Inflammatory macrophage (primary cell): ENCODE measurements at regions not wholly inside any gene's neighbourhood (a gene's known extent, or its start where the extent isn't known, plus 50 kb on each side); places are given as distances from the start of the nearest gene placed in this dataset.

Source experiments
- DNase-seq, 2 donors: peaks; one replicate each; pipeline ENCODE4 v3.0.0-alpha.2; 2020 to 2022

DNA sequence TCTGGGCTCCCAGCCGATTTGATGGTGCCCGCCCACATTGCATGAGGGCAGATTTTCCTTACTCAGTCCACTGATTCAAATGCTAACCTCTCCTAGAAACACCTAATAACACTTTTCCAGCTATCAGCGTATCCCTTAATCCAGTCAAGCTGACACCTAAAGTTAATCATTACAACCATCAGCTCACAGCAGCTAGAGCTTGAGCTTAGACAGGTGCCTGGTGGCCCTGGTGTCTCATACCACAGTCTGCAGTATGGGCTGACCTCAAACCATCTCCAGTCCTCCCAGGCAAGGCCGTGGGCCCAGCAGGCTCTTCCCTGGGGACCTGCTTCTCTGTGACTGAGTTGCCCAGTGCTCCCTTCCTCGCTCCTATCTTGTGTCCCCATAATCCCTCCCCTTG, 174.4 kb upstream of the NECTIN1 start:
- DNase-seq: no peak

DNA sequence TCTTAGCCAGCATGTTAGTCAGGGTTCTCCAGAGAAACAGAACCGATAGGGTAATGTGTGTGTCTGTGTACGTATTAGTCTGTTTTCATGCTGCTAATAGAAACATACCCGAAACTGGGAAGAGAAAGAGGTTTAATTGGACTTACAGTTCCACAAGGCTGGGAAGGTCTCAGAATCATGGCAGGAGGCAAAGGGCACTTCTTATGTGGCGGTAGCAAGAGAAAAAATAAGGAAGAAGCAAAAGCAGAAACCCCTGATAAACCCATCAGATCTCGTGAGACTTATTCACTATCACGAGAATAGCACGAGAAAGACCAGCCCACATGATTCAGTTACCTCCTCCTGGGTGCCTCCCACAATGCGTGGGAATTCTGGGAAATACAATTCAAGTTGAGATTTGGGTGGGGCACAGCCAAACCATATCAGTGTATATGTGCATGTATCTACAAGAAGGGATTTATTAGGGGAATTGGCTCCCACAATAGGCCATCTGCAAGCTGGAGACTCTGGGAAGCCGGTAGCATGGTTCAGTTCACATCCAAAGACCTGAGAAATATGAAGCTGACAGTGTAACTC, 173.7 kb upstream of the NECTIN1 start:
- no peak for DNase-seq

DNA sequence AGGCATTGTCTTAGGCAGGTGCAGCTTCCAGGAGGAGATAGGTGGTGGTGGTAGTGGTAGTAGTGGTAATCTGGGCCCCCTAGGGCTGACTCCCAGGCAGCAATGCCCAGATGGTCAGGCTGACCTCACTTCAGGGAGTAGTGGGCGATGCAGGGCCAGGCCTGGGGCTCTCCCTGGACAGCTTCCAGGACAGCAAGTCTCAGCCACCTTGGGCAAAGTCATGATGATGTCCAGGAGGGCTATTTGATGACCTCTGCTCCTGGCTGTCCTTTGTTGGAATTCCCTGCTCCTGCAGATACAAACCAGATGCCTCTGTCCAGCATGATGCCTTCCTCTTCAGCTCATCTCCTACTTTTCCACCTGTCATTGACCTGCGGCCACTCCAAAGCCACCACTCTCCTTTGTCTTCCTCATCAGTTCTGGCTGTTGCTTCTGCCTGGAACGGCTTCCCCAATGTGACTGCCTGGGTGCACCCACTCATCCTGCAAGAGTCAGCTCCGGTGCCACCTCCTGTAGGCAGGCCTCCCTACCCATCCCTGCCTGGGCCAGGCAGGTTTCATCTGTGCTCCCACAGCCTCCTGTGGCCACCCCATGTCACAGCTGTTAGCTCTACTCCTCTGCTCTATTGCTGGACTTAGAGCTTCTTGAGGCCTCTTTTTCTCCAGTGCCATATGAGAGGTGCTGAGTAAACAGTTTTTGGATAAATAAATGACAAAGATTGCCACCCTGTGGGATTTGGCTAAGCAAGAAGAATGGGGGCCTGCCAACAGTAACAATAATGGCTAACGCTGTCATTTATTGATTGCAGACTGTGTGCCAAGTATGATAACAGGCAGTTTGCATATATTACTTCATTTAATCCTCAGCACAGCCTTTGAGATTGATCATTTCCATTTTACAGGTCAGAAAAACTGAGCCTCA, 172.9 kb upstream of the NECTIN1 start:
- DNase-seq: no peak

DNA sequence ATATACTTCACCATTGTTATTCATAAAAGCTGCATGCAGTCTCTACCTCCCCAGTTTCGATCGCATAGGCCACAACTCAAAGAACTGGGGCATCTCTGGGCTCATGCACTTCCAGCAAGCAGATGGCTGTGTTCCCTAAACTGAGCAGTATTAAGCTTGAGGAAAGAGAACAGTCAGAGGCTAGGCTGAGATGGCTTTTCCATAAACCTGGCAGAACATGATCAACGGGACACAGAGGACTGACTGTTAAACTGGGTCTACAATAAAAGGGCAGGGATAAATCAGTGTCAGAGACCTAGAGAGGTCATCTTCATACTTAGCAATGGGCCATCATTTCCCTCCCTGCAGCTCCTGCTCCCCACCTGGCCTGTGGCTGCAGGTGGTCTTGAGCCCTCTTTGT, 171.0 kb upstream of the NECTIN1 start:
- DNase-seq: no peak

DNA sequence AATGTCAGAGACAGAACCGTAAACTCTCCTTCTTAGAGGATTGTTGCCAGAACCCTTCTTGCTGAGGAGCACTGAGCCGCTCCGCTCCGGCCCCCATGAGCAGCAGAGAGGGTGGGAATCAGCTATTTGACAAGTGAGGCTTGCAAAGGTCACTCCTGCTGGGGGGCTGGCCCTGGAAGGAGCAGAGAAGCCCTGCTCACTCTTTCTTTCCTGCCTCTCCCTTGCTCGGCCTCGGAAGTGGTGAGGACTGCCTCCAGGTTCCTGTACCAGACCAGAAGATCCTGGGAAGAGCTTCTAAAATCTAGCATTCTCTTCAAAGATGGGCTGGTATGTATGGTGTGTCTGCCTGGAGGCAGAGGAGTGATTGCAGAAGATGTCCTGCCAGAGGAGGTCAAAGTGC, 168.6 kb upstream of the NECTIN1 start:
- no peak for DNase-seq

DNA sequence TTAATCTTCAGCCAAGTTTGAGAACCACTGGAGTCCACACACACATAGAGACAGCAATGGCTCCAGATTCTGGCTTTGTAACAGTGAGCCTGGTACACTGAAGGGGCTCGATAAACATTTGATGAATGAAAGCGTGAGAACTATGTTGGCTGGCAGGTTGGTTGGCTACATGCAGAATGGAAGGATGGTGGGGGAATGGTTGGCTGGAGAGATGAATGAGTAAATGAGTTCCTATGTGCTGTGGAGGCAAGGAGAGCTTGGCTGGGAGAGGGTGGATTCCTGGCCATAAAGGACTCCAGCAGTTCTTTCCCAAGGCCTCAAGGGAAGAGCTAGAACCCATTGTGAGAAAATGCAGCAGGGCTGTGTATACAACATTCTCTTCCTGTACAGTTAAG, 168.0 kb upstream of the NECTIN1 start:
- no peak for DNase-seq

DNA sequence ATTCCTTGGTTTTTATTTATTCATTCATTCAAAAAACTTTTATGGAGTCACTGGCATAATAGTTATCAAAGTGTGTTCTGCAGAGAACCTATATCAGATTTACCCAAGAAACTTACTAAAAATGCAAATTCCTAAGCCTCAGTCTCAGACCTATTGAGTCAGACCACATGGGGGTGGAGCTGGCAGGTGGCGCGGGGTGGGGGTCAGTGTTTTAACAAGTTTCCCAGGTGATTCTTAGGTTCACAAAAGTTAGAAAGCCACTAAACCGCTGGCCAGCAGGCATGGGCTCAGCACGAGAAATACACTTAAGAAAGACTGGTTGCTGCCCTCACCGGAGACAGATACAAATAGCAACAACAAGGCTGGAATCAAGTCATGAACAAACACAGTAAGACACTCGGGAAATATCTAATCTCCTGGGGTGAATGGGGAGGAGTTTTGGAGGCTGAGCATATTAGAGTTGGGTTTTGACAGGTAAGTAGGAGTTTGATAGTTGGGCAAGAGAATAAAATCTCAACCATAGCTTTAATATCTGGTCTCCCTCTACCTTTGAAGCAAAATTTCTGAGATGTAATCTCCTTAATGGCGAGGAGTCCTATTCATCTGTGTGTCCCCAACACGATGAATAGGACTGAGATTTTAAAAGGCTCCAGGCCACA, 167.5 kb upstream of the NECTIN1 start:
- DNase-seq: no peak

DNA sequence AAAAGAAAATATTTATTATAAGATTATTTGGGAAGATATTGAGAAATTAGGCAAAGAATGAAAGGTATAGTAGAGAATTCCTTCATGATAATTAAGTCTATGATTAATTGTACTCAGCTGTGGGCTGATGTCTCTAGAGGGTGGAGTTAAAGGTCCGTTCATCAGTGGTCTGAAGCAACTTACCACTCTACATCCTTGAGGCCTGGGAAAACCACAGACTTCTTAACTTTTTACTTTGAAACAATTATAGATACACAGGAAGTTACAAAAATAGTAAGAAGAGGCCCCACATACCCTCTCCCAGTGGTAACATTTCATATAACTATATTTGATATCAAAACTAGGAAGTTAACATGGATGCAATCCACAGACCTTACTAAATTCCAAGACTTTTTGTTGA, 167.0 kb upstream of the NECTIN1 start:
- no peak for DNase-seq

DNA sequence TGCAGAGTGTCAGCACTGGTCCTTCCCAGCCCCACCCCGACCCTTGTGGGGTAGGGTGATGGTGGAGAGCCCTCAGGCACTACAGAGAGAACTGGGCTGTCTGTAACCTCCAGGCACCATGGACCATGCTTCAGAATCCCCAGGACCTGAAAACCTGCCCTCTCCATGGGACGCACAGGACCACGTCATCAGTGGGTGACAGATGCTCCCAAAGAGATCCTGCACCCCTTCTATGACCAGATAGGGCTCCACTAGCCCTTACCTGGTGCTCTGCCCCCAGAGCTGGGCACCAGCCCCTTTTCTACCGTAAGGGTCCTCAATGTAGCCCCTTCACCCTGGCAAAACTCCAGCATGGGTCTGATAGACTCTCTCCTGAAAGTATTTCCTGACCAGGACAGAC, 165.9 kb upstream of the NECTIN1 start:
- DNase-seq: no peak

DNA sequence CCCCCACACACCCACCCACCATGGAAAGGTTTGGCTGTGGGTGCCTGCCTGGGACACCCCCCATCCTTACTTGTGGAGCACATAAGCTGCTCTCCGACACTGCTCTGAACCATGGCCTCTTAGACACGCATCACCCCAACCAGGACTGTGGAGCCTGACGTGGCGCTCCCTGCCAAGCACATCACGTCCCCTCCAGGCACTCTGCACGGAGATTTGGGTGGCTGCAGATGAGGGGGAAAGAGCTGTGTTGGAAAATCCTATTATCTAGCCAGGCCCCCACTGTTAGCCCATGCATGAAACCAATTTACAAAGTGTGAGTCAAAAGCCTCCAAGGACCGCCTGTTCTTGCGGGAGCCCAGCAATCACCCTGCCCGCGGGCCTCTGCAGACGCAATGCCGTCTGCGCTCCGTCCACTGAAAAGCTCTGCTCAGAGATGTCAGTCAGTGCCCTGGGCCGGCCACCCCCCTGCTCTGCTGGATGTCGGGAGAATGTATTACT, 163.4 kb upstream of the NECTIN1 start:
- no peak for DNase-seq

DNA sequence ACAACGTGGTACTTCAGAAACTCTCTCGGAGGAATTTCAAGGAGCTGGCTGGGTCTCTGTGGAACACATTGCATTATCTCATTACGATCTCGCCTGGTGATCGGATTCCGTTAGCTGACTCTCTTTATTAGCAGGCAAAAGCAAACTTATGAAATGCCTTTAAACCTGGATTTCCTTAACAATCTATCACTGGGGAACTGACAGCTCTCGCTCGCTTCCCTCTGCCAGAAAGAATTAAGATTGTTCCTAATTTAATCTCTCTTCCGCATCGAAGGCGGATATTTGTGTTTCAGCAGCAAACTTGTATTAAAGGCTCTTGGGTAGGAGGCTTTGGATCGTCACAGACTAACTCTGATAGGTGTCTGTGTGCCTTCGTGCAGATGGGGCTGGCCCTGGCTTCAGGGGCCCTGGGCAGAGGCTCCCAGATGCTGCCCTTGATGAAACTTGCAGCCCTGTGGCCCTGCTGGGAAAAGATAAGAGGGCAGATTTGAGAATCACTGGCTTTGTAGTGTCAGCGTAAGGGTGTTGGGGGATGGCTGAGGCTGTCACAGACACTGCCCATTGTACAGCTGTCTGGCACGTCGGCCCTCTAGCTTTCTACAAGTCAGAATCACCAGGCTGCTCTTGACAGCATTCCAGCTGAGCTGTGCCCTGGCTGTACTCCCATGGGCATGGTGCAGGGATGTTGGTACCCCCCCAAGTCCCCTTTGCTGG, 162.2 kb upstream of the NECTIN1 start:
- DNase-seq: no peak

DNA sequence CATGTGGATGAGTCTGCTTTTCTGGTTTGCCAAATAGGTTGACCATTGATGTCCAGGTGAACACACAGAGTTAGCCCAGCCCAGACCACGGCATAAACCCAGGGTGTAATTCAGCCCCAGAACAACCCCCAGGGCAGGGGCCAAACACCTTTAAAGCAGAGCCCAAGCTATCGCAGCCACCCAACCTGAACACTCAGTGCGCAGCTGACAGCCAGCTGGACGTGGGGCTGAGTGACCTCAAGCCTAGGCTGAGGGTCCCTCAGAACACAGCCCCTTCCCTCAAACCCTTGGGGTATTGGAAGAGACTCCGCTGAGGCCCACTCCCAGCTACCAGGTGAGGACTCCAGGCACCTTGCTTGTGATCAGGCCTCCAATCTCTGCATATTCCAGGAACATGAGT, 161.5 kb upstream of the NECTIN1 start:
- DNase-seq: no peak

DNA sequence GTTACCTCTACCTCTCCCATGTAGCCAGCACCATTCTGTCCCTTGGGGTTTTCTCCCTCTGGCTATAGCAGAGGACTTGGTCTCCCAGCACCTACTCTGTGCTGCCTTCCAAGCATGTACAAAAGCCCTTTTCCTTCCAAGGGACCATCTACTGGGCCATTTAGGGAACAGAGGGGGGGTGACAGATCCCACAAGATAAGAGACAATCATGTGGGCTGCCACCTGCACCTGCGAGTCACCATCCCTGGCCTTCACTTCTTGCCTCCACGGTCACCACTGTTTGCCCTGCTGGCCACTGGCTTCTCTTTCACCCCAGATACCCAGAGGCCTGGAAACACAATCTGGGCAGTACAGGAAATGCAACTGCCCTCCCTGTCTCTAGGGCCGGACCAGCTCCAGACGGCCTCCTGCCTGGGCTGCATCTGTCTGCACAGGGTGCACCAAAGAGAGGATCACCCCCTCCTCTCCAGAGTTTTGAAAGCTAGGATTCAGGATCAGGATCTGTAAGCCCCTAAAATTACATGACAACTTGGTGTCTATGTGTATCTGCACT, 160.8 kb upstream of the NECTIN1 start:
- no peak for DNase-seq

DNA sequence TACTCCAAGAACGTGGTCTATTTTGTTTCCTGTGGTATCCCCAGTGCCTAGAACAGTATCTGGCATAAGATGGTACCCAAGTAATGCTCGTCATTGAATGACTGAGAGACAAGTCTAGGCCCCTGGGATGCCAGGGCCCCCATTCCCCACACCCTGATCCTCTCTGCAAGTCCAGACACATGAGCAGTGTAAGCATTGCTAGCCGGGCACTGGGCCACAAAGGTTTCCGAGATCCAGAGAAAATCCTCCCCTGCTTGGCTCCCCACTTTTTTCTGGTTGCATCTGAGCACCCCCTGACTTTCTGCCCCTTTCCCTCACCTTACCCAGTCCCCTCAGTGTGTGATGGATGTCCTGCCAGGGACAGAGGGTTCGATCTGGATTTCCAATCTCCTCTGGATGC, 160.1 kb upstream of the NECTIN1 start:
- DNase-seq: no peak

DNA sequence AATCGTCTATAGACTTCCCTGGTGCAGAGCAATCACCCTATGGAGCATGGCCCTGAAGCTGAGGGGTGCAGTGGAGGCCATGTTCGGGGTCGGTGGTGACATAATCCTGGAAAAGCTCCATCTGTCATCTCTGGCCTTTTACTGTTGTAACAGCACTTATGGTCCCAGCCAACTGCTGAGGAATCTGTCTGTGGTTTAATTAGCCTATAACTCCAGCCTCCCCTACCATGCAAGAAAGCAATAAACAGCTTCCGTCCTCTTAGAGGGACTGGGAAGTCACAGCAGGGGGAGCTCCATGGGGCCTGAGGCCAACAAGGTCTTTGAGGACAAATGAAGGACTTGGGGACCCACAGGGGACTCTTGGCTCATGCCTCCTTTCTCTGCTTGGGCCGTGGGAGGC, 159.1 kb upstream of the NECTIN1 start:
- DNase-seq: no peak

DNA sequence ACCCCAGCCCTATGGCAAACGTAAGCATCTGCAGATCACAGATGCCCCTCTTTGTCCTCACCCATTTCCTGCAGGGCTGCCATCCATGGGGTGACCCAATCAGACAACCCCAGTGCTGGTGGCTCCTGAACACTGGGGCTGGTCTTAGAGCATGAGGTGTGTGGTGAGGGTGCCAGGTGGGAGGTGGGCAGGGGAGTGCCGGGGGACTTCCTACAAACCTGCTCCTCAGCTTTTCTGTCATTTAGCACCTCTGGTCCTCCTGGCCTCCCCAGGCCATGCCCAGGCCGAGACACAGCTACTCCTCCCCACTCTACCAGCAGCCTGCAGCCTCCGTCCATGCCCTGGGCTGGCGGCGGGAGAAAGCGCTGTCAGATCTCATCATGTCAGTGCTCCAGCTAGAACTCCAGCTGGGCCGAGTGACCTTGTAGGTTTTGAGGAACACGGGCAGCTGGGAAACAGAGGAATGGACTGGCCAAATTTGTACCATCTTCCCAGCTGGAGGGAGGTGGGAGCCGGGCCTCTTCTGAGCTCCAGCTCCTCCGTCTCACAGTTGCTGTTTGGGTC, 157.7 kb upstream of the NECTIN1 start:
- no peak for DNase-seq

DNA sequence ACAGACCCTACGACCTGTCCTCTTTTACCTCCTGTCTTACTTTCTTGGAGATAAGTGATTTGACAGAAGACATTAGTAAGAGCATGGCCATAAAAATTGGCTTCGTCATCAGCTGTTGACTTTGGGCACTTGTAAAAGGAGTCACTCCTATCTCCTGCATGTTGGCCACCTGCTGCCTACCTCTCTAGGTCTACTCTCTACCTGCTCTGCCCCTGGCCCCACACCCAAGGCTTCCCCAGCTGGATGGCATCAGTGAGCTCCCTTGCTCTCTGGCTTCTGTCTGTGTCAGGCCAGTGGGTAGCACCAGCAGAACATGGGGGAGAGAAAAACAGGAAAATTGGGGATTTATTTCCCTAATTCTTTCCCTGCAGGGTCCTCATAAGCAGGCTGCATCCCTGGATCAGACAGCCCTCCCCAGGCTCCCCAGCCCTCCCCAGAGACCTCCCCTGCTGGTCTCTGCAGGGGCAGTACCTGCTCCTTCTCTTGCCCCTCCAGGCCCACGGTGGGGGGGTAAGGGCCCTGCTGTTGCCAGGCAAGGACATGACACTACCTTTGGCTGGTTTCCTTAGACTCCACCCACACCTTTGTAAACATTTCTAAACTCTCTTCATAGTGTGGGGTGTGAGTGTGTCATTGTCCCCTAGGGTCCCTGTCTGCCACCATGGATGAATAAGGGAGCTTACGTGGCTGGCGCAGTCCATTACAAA, 157.0 kb upstream of the NECTIN1 start:
- DNase-seq: no peak

DNA sequence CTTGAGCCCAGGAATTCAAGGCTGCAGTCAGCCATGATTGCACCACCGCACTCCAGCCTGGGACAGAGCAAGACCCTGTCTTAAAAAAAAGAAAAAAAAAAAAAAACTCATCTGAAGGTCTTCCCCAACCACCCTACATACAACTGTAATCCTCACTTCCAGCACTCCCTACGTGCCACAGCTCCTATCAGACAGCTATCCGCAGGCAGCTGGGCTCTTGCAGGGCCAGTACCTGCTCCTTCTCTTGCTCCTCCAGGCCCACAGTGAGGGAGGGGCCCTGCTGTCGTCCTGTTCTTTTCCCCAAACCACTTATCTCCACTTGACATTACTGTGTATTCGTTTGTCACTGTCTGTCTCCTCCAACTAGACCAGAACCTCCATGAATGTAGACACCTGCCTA, 156.1 kb upstream of the NECTIN1 start:
- no peak for DNase-seq

DNA sequence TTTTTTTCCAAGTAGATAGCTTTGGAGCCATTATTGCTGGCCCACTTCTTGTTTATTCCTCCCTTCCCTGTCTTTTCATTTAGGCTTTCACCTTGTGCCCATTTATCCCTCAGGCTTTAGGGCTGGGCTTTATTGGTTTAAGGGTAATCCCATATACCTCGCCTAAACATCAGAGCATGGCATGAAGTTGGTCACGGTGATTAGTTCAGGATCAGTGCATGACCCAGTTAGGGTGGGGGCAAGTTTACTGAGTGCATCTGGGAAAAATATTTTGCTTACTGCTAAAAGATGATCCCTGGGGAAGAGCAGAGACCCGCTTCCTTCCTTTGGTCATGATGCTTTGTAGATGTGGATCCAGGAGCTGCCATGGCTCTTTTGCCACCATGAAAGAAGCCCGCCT, 153.3 kb upstream of the NECTIN1 start:
- no peak for DNase-seq

DNA sequence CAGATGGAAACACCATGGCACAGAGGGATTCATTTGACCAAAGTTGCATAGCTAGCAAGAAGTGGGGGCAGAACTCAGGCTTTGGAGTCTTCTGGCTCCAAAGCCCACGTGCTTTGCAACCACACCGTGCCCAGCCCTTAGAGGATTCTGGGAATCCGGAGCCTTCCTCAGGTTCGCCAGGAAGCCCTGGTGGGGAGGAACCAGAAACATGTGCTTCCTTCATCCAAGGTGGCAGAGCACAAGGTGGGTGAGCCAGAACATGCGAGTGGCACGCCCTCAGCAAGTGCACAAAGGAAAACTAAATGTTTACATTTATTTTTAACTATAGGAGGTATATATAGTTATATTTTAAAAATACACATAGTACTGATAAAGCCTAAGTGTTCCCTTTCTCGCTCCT, 151.9 kb upstream of the NECTIN1 start:
- no peak for DNase-seq

DNA sequence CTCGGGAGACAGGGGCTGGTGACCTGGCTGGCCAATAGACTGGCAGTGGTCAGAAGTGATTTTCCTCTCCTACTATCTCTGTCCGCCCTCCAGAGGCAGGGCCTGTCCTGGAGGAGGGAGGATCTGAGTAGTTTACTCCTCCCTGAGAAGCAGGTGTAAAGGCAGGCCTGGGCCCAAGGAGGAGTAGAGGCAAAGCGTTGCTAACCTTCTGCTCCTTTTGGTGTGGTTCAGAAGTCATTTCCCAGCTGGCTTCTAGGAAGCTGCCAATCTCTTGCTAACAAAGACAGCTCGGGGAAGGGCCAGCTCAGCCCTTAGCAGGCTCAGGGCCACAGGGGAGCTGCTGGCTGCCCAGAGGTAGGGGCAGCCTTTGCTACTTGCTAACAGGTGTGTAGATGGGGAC, 151.1 kb upstream of the NECTIN1 start:
- no peak for DNase-seq

DNA sequence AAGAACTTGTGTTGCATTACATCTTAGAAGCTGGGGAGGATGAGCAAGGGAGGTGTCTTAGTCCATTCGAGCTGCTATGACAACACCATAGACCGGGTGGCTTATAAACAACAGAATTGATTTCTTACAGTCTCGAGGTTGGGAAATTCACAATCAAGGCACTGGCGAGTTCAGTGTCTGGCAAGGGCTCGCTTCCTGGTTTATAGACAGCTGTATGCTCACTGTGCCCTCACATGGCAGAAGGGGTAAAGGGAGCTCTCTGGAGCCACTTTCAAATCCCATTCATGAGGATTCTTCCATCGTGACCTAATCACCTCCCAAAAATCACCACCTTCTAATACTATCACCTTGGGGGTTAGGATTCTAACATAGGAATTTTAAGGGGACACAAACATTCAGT, 150.0 kb upstream of the NECTIN1 start:
- no peak for DNase-seq
